ENCODE measurements at regions not wholly inside any gene's neighbourhood (a gene's known extent, or its start where the extent isn't known, plus 50 kb on each side); places are given as distances from the start of the nearest gene placed in this dataset.

DNA sequence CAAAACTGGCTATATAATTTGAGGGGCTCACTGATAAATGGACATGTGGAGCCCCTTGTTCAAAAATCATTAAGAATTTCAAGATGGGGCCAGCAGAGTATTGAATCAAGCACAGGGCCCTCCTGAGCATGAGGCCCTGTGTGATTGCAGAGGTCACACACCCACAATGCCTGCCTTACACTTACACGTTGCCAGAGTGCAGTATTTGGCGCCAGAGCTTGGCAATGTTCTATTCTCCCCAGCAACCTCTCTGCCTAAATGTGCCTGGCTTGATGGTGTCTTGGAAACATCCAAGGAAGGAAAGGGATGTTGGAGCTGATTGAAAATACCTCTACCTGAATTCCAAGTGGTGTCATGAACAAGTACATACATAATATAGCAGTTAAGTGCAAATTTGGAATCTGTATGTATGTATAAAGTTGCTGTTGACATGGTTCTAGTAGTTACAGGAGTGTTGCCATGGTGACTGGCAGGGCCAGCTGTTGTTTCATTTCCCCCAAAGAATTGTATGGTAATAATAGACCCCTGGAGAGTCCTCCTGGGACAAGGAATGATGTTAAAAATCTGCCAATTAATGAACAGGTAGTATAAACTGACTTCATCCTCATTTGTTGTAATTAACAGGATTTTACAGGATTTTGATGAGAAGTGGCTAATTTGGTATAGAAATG, 205.7 kb upstream of the NAV2 start:
- H3K4me3 ChIP-seq (replicated peaks in 1 of 3; ENCODE audit: insufficient read depth in 1 of 3, low read depth in 1 of 3, low read length in 3 of 3), result no peak overlapping the region
- H3K9me1 ChIP-seq (replicated peaks; ENCODE audit: control insufficient read depth, extremely low read depth, insufficient read depth, low read length), result no peaks in the 10 kb centered on the region
- TF ChIP-seq MYC (IDR thresholded peaks at IDR 0.05; ENCODE audit: low read depth, low read length) (no peak), EZH2 (IDR thresholded peaks at IDR 0.05; ENCODE audit: borderline replicate concordance, low read depth, low read length, severe bottlenecking) (no peak), POLR2A (IDR thresholded peaks at IDR 0.05; ENCODE audit: low read depth, low read length) (no peak), GATA2 (IDR thresholded peaks at IDR 0.05; ENCODE audit: insufficient read depth, insufficient read length, low read depth, low read length) (no peak)
- no peak for FAIRE-seq
- H3K4me2 ChIP-seq (ENCODE audit: insufficient read depth, low read length), result no peak overlapping the region
- no peak overlapping the region for H3K9ac ChIP-seq (replicated peaks; ENCODE audit: extremely low read depth, insufficient read depth, low read length)
- H4K20me1 ChIP-seq (replicated peaks; ENCODE audit: control insufficient read depth, extremely low read depth, insufficient read depth, low read length), result no peaks in the 10 kb centered on the region
- no peak overlapping the region for H3K27ac ChIP-seq (ENCODE audit: insufficient read depth, low read depth, low read length)
- peaks cover 22% of the 10 kb centered on the region for H3K4me1 ChIP-seq (ENCODE audit: control insufficient read depth, extremely low read depth, insufficient read depth, low read length)
- dilution Hi-C loops (cut with MboI; ENCODE audit: extremely low pct_ligation_motif_present, low sequenced_read_pairs), result no loop called here
- H3K27me3 ChIP-seq (ENCODE audit: control insufficient read depth in 2 of 2, insufficient read depth in 2 of 2, low read length in 2 of 2), result no peaks in the 10 kb centered on the region
- BruUV-seq (replicated peaks), result no TSS peak
- ChIA-PET POLR2A (no interaction called here), CTCF (interaction anchor here (1.0 to 1.2 kb wide), 3 partner anchors 15 to 247 kb away, joined by 3 to 4 read pairs (median 3); no protein-coding TSS in a partner anchor)
- no peak overlapping the region for H2AFZ ChIP-seq (ENCODE audit: low read depth, low read length)
- H3K79me2 ChIP-seq (ENCODE audit: control insufficient read depth, insufficient read depth, low read length), result no peaks in the 10 kb centered on the region
- H3K9me3 ChIP-seq (replicated peaks; ENCODE audit: control insufficient read depth, insufficient read depth, low read length), result no peaks in the 10 kb centered on the region
- intact Hi-C loops (cut with micrococcal nuclease), result no loop called here
- H3K36me3 ChIP-seq (ENCODE audit: control insufficient read depth in 2 of 2, extremely low read depth in 1 of 2, insufficient read depth in 2 of 2, low read length in 2 of 2), result no peaks in the 10 kb centered on the region
- no peak for DNase-seq (ENCODE audit: low read depth, low spot score)

DNA sequence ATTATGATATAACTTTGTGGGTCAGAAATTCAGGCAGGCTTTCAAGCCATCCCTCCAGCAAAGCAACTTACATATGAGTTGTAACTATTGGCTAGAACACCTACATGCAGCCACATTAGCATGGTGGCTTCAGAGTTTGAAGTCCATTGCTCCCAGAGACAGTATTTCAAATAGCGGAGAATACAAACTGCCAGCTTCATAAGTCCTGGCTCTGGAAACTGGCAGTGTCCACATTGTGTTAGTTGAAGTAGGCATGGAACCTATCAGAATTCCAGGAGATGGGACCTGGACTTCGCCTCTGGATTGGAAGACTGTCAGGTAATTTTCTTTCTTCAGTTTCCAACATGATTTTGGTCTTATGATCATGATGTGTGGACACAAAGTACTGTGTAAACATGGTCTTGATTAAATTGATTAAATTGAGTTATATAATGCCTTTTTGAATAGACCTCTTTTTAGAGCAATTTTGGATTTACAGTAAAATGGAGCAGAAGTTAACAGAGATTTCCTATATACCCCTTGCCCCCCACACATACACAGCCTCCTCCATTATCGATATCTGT, 209.9 kb upstream of the NAV2 start:
- DNase-seq (ENCODE audit: low read depth, low spot score), result no peak
- Histone ChIP-seq H3K4me2 (ENCODE audit: insufficient read depth, low read length) (no peak overlapping the region), H3K9ac (replicated peaks; ENCODE audit: extremely low read depth, insufficient read depth, low read length) (no peak overlapping the region), H3K9me3 (replicated peaks; ENCODE audit: control insufficient read depth, insufficient read depth, low read length) (no peaks in the 10 kb centered on the region), H3K9me1 (replicated peaks; ENCODE audit: control insufficient read depth, extremely low read depth, insufficient read depth, low read length) (no peaks in the 10 kb centered on the region), H3K4me3 (replicated peaks in 1 of 3; ENCODE audit: insufficient read depth in 1 of 3, low read depth in 1 of 3, low read length in 3 of 3) (no peak overlapping the region), H3K27ac (ENCODE audit: insufficient read depth, low read depth, low read length) (no peak overlapping the region), H3K36me3 (ENCODE audit: control insufficient read depth in 2 of 2, extremely low read depth in 1 of 2, insufficient read depth in 2 of 2, low read length in 2 of 2) (no peaks in the 10 kb centered on the region), H3K27me3 (ENCODE audit: control insufficient read depth in 2 of 2, insufficient read depth in 2 of 2, low read length in 2 of 2) (no peaks in the 10 kb centered on the region), H3K4me1 (ENCODE audit: control insufficient read depth, extremely low read depth, insufficient read depth, low read length) (peaks cover 2% of the 10 kb centered on the region), H2AFZ (ENCODE audit: low read depth, low read length) (no peak overlapping the region), H4K20me1 (replicated peaks; ENCODE audit: control insufficient read depth, extremely low read depth, insufficient read depth, low read length) (no peaks in the 10 kb centered on the region), H3K79me2 (ENCODE audit: control insufficient read depth, insufficient read depth, low read length) (no peaks in the 10 kb centered on the region)
- TF ChIP-seq POLR2A (IDR thresholded peaks at IDR 0.05; ENCODE audit: low read depth, low read length) (no peak), MYC (IDR thresholded peaks at IDR 0.05; ENCODE audit: low read depth, low read length) (no peak), EZH2 (IDR thresholded peaks at IDR 0.05; ENCODE audit: borderline replicate concordance, low read depth, low read length, severe bottlenecking) (no peak), POLR2AphosphoS5 (IDR thresholded peaks at IDR 0.05; ENCODE audit: insufficient read depth, low read depth, low read length) (no peak), GATA2 (IDR thresholded peaks at IDR 0.05; ENCODE audit: insufficient read depth, insufficient read length, low read depth, low read length) (no peak), FOS (IDR thresholded peaks at IDR 0.05; ENCODE audit: borderline replicate concordance, insufficient read depth, low read length) (no peak), JUN (IDR thresholded peaks at IDR 0.05; ENCODE audit: borderline replicate concordance, insufficient read depth, insufficient read length, low read depth) (no peak)
- TF ChIP-seq, protein P1, sequence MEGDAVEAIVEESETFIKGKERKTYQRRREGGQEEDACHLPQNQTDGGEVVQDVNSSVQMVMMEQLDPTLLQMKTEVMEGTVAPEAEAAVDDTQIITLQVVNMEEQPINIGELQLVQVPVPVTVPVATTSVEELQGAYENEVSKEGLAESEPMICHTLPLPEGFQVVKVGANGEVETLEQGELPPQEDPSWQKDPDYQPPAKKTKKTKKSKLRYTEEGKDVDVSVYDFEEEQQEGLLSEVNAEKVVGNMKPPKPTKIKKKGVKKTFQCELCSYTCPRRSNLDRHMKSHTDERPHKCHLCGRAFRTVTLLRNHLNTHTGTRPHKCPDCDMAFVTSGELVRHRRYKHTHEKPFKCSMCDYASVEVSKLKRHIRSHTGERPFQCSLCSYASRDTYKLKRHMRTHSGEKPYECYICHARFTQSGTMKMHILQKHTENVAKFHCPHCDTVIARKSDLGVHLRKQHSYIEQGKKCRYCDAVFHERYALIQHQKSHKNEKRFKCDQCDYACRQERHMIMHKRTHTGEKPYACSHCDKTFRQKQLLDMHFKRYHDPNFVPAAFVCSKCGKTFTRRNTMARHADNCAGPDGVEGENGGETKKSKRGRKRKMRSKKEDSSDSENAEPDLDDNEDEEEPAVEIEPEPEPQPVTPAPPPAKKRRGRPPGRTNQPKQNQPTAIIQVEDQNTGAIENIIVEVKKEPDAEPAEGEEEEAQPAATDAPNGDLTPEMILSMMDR (IDR thresholded peaks at IDR 0.05; ENCODE audit: extremely low read depth in 1 of 2, insufficient read depth in 1 of 2, low read depth in 1 of 2, low read length in 2 of 2), result no peak
- TF ChIP-seq, protein P2, sequence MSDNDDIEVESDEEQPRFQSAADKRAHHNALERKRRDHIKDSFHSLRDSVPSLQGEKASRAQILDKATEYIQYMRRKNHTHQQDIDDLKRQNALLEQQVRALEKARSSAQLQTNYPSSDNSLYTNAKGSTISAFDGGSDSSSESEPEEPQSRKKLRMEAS (IDR thresholded peaks at IDR 0.05; ENCODE audit: insufficient read depth, insufficient read length), result no peak
- BruUV-seq (replicated peaks), result no TSS peak
- POLR2A ChIA-PET, result no interaction called here
- CTCF ChIA-PET, result no interaction called here
- dilution Hi-C loops (cut with MboI; ENCODE audit: extremely low pct_ligation_motif_present, low sequenced_read_pairs) (no loop called here), intact Hi-C loops (cut with micrococcal nuclease) (no loop called here)
- FAIRE-seq, result no peak

All from endothelial cell of umbilical vein (primary cell).